IMR-90 (cell line): ENCODE measurements at regions not wholly inside any gene's neighbourhood (a gene's known extent, or its start where the extent isn't known, plus 50 kb on each side); places are given as distances from the start of the nearest gene placed in this dataset.

Experiments used
- BHLHE40 ChIP-seq: fragments of 150-350 bp; IDR thresholded peaks from 2 replicates; pipeline ENCODE4 v1.6.1; 2016; ENCODE audit warnings: mild to moderate bottlenecking, low read depth, low read length
- MXI1 ChIP-seq: IDR thresholded peaks from 2 replicates; pipeline ENCODE4 v1.6.1; 2012; ENCODE audit warnings: low read depth, mild to moderate bottlenecking, low read length, moderate library complexity, borderline replicate concordance
- NFE2L2 ChIP-seq: fragments of 150-350 bp; IDR thresholded peaks from 2 replicates; pipeline ENCODE4 v1.6.1; 2016; ENCODE audit warnings: low read depth, mild to moderate bottlenecking, low read length
- POLR2A ChIP-seq: IDR thresholded peaks from 2 replicates; pipeline ENCODE4 v1.6.1; 2012; ENCODE audit warnings: mild to moderate bottlenecking, low read depth, low read length
- RAD21 ChIP-seq: IDR thresholded peaks from 2 replicates; pipeline ENCODE4 v1.6.1; 2012; ENCODE audit warnings: low read length, improper control_type of control experiment
- SMC3 ChIP-seq: fragments of 150-350 bp; IDR thresholded peaks from 2 replicates; pipeline ENCODE4 v1.6.1; 2016; ENCODE audit warnings: low read depth, mild to moderate bottlenecking, antibody characterized with exemption, low read length, moderate library complexity
- TF ChIP-seq, protein P1 (sequence below): conservative IDR thresholded peaks from 2 replicates; pipeline ENCODE4 v1.5.1; 2012; ENCODE audit warnings: mild to moderate bottlenecking, low read depth, low read length, improper control_type of control experiment
- TF ChIP-seq, protein P2 (sequence below): fragments of 150-350 bp; IDR thresholded peaks from 2 replicates; pipeline ENCODE4 v1.6.1; 2016; ENCODE audit warnings: low read depth, mild to moderate bottlenecking, low read length, moderate library complexity, borderline replicate concordance
- TF ChIP-seq, protein P3 (sequence below): fragments of 150-350 bp; IDR thresholded peaks from 2 replicates; pipeline ENCODE4 v1.6.1; 2017; ENCODE audit warnings: mild to moderate bottlenecking, antibody characterized with exemption, low read length, low read depth

DNA sequence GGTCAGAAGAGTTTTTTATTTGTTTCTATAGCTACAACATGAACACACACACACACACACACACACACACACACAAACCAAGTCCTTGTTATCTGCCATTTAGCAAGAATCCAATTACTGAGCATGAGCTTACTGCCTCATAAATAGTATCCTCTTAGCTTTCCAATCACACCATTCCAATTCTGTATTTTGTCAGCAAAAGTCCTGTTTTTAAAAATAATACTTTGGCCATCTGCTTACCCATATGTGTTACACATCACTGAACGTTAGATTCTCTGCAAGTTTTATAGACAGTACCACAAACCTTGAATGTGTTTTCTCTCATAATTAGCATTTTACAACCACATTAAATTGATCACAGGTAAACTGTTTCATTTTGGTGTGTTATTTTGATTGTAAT is 1905.4 kb upstream of the FLRT2 start:
- TF ChIP-seq RAD21 (no peak), MXI1 (no peak), SMC3 (no peak), POLR2A (no peak), NFE2L2 (no peak), BHLHE40 (no peak)
- TF ChIP-seq, protein P1, sequence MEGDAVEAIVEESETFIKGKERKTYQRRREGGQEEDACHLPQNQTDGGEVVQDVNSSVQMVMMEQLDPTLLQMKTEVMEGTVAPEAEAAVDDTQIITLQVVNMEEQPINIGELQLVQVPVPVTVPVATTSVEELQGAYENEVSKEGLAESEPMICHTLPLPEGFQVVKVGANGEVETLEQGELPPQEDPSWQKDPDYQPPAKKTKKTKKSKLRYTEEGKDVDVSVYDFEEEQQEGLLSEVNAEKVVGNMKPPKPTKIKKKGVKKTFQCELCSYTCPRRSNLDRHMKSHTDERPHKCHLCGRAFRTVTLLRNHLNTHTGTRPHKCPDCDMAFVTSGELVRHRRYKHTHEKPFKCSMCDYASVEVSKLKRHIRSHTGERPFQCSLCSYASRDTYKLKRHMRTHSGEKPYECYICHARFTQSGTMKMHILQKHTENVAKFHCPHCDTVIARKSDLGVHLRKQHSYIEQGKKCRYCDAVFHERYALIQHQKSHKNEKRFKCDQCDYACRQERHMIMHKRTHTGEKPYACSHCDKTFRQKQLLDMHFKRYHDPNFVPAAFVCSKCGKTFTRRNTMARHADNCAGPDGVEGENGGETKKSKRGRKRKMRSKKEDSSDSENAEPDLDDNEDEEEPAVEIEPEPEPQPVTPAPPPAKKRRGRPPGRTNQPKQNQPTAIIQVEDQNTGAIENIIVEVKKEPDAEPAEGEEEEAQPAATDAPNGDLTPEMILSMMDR = no peak
- TF ChIP-seq, protein P2, sequence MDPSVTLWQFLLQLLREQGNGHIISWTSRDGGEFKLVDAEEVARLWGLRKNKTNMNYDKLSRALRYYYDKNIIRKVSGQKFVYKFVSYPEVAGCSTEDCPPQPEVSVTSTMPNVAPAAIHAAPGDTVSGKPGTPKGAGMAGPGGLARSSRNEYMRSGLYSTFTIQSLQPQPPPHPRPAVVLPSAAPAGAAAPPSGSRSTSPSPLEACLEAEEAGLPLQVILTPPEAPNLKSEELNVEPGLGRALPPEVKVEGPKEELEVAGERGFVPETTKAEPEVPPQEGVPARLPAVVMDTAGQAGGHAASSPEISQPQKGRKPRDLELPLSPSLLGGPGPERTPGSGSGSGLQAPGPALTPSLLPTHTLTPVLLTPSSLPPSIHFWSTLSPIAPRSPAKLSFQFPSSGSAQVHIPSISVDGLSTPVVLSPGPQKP = no peak
- TF ChIP-seq, protein P3, sequence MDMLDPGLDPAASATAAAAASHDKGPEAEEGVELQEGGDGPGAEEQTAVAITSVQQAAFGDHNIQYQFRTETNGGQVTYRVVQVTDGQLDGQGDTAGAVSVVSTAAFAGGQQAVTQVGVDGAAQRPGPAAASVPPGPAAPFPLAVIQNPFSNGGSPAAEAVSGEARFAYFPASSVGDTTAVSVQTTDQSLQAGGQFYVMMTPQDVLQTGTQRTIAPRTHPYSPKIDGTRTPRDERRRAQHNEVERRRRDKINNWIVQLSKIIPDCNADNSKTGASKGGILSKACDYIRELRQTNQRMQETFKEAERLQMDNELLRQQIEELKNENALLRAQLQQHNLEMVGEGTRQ = no peak
